PFSK-1 (cell line): ENCODE measurements at regions not wholly inside any gene's neighbourhood (a gene's known extent, or its start where the extent isn't known, plus 50 kb on each side); places are given as distances from the start of the nearest gene placed in this dataset.

ENCODE experiments used
- POLR2AphosphoS5 ChIP-seq: IDR thresholded peaks from 2 replicates; pipeline ENCODE4 v1.6.1; 2012; ENCODE audit warnings: low read depth, mild to moderate bottlenecking, control low read depth, low read length, moderate library complexity
- REST ChIP-seq, 2 experiments: IDR thresholded peaks; 2 replicates each; pipeline versions ENCODE4 v1.6.1 to v1.8.0; 2011 to 2012; ENCODE audit warnings: low read depth in 2 of 2, low read length in 2 of 2, control low read depth in 1 of 2, inconsistent platforms in 1 of 2, mild to moderate bottlenecking in 1 of 2, moderate library complexity in 1 of 2; ENCODE audit not compliant: insufficient read depth in 1 of 2
- TAF1 ChIP-seq: IDR thresholded peaks from 2 replicates; pipeline ENCODE4 v1.6.1; 2012; ENCODE audit warnings: low read length, control low read depth, borderline replicate concordance; ENCODE audit not compliant: insufficient read depth

GRCh38 chrX:69083361-69083760, 81.9 kb downstream of the PJA1 start:
- TF ChIP-seq REST (IDR thresholded peaks at IDR 0.05; ENCODE audit: insufficient read depth in 1 of 2, low read depth in 2 of 2, low read length in 2 of 2): no peak
- TF ChIP-seq POLR2AphosphoS5: no peak
- TF ChIP-seq TAF1: no peak
